ENCODE measurements at regions not wholly inside any gene's neighbourhood (a gene's known extent, or its start where the extent isn't known, plus 50 kb on each side); places are given as distances from the start of the nearest gene placed in this dataset.

GRCh38 chr4:147355032-147355656, 125.8 kb upstream of the EDNRA start:
- H3K27me3 Mint-ChIP-seq (ENCODE audit: low read depth): no peaks in the 10 kb centered on the region
- intact Hi-C loops (cut with micrococcal nuclease): no loop called here
- H3K4me3 Mint-ChIP-seq (ENCODE audit: low read depth): no peak overlapping the region
- H3K27ac Mint-ChIP-seq: no peak overlapping the region
- no peak for DNase-seq (ENCODE audit: low spot score)
- no peaks in the 10 kb centered on the region for H3K4me1 Mint-ChIP-seq (ENCODE audit: low read depth)
- H3K9me3 Mint-ChIP-seq: no peaks in the 10 kb centered on the region
- H3K36me3 Mint-ChIP-seq (ENCODE audit: low read depth): no peaks in the 10 kb centered on the region

- Mint-ChIP-seq H3K27ac (no peak overlapping the region), H3K9me3 (no peaks in the 10 kb centered on the region), H3K4me3 (ENCODE audit: low read depth) (no peak overlapping the region), H3K36me3 (ENCODE audit: low read depth) (no peaks in the 10 kb centered on the region), H3K27me3 (ENCODE audit: low read depth) (no peaks in the 10 kb centered on the region), H3K4me1 (ENCODE audit: low read depth) (no peaks in the 10 kb centered on the region)
- no peak for DNase-seq (ENCODE audit: low spot score)
- intact Hi-C loops (cut with micrococcal nuclease): no loop called here
Measured at GRCh38 chr4:147355847-147356246, 125.0 kb upstream of the EDNRA start.

- Mint-ChIP-seq H3K36me3 (ENCODE audit: low read depth) (no peaks in the 10 kb centered on the region), H3K4me1 (ENCODE audit: low read depth) (no peaks in the 10 kb centered on the region), H3K4me3 (ENCODE audit: low read depth) (no peak overlapping the region), H3K27me3 (ENCODE audit: low read depth) (no peaks in the 10 kb centered on the region), H3K9me3 (no peaks in the 10 kb centered on the region), H3K27ac (no peak overlapping the region)
- no peak for DNase-seq (ENCODE audit: low spot score)
- intact Hi-C loops (cut with micrococcal nuclease): no loop called here
Measured at GRCh38 chr4:147360301-147360700, 120.6 kb upstream of the EDNRA start.

- Mint-ChIP-seq H3K27me3 (ENCODE audit: low read depth) (no peaks in the 10 kb centered on the region), H3K9me3 (no peaks in the 10 kb centered on the region), H3K27ac (no peak overlapping the region), H3K4me3 (ENCODE audit: low read depth) (no peak overlapping the region), H3K36me3 (ENCODE audit: low read depth) (no peaks in the 10 kb centered on the region), H3K4me1 (ENCODE audit: low read depth) (no peaks in the 10 kb centered on the region)
- DNase-seq (ENCODE audit: low spot score): no peak
- intact Hi-C loops (cut with micrococcal nuclease): no loop called here
Measured at GRCh38 chr4:147361726-147362125, 119.2 kb upstream of the EDNRA start.

- intact Hi-C loops (cut with micrococcal nuclease): no loop called here
- Mint-ChIP-seq H3K4me3 (ENCODE audit: low read depth) (no peak overlapping the region), H3K36me3 (ENCODE audit: low read depth) (no peaks in the 10 kb centered on the region), H3K4me1 (ENCODE audit: low read depth) (no peaks in the 10 kb centered on the region), H3K27me3 (ENCODE audit: low read depth) (no peaks in the 10 kb centered on the region), H3K27ac (no peak overlapping the region), H3K9me3 (no peaks in the 10 kb centered on the region)
- DNase-seq (ENCODE audit: low spot score): no peak
Measured at GRCh38 chr4:147362938-147363337, 118.0 kb upstream of the EDNRA start.

- Mint-ChIP-seq H3K4me1 (ENCODE audit: low read depth) (no peaks in the 10 kb centered on the region), H3K27ac (no peak overlapping the region)
- intact Hi-C loops (cut with micrococcal nuclease): no loop called here
Measured at GRCh38 chr4:147363514-147363913, 117.4 kb upstream of the EDNRA start.

GRCh38 chr4:147365396-147365795, 115.5 kb upstream of the EDNRA start:
- no peak for DNase-seq (ENCODE audit: low spot score)
- Mint-ChIP-seq H3K4me3 (ENCODE audit: low read depth) (no peak overlapping the region), H3K27ac (no peak overlapping the region), H3K9me3 (no peaks in the 10 kb centered on the region), H3K4me1 (ENCODE audit: low read depth) (no peaks in the 10 kb centered on the region), H3K27me3 (ENCODE audit: low read depth) (no peaks in the 10 kb centered on the region), H3K36me3 (ENCODE audit: low read depth) (no peaks in the 10 kb centered on the region)
- intact Hi-C loops (cut with micrococcal nuclease): no loop called here

More at GRCh38 chr4:147363514-147363913, 117.4 kb upstream of the EDNRA start:
- Mint-ChIP-seq H3K9me3 (no peaks in the 10 kb centered on the region), H3K27me3 (ENCODE audit: low read depth) (no peaks in the 10 kb centered on the region), H3K36me3 (ENCODE audit: low read depth) (no peaks in the 10 kb centered on the region), H3K4me3 (ENCODE audit: low read depth) (no peak overlapping the region)
- DNase-seq (ENCODE audit: low spot score): no peak

- H3K36me3 Mint-ChIP-seq (ENCODE audit: low read depth): no peaks in the 10 kb centered on the region
- H3K4me3 Mint-ChIP-seq (ENCODE audit: low read depth): no peak overlapping the region
- no peaks in the 10 kb centered on the region for H3K27me3 Mint-ChIP-seq (ENCODE audit: low read depth)
- no peak overlapping the region for H3K27ac Mint-ChIP-seq
- no peaks in the 10 kb centered on the region for H3K4me1 Mint-ChIP-seq (ENCODE audit: low read depth)
- DNase-seq (ENCODE audit: low spot score): no peak
- intact Hi-C loops (cut with micrococcal nuclease): no loop called here
- no peaks in the 10 kb centered on the region for H3K9me3 Mint-ChIP-seq
Measured at GRCh38 chr4:147366164-147366563, 114.7 kb upstream of the EDNRA start.

GRCh38 chr4:147367891-147368290, 113.0 kb upstream of the EDNRA start:
- H3K27me3 Mint-ChIP-seq (ENCODE audit: low read depth): no peaks in the 10 kb centered on the region
- no peaks in the 10 kb centered on the region for H3K9me3 Mint-ChIP-seq
- no peak overlapping the region for H3K4me3 Mint-ChIP-seq (ENCODE audit: low read depth)
- H3K27ac Mint-ChIP-seq: no peak overlapping the region
- no peak for DNase-seq (ENCODE audit: low spot score)
- no peaks in the 10 kb centered on the region for H3K4me1 Mint-ChIP-seq (ENCODE audit: low read depth)
- no peaks in the 10 kb centered on the region for H3K36me3 Mint-ChIP-seq (ENCODE audit: low read depth)
- intact Hi-C loops (cut with micrococcal nuclease): no loop called here

- Mint-ChIP-seq H3K36me3 (ENCODE audit: low read depth) (no peaks in the 10 kb centered on the region), H3K27ac (no peak overlapping the region), H3K4me1 (ENCODE audit: low read depth) (no peaks in the 10 kb centered on the region), H3K4me3 (ENCODE audit: low read depth) (no peak overlapping the region), H3K9me3 (no peaks in the 10 kb centered on the region), H3K27me3 (ENCODE audit: low read depth) (no peaks in the 10 kb centered on the region)
- intact Hi-C loops (cut with micrococcal nuclease): no loop called here
- DNase-seq (ENCODE audit: low spot score): no peak
Measured at GRCh38 chr4:147368948-147369347, 111.9 kb upstream of the EDNRA start.

GRCh38 chr4:147370473-147370872, 110.4 kb upstream of the EDNRA start:
- H3K27ac Mint-ChIP-seq: no peak overlapping the region
- H3K4me3 Mint-ChIP-seq (ENCODE audit: low read depth): no peak overlapping the region
- H3K27me3 Mint-ChIP-seq (ENCODE audit: low read depth): no peaks in the 10 kb centered on the region
- H3K4me1 Mint-ChIP-seq (ENCODE audit: low read depth): no peaks in the 10 kb centered on the region
- H3K36me3 Mint-ChIP-seq (ENCODE audit: low read depth): no peaks in the 10 kb centered on the region
- no peaks in the 10 kb centered on the region for H3K9me3 Mint-ChIP-seq
- intact Hi-C loops (cut with micrococcal nuclease): no loop called here
- DNase-seq (ENCODE audit: low spot score): no peak

GRCh38 chr4:147370881-147371280, 110.0 kb upstream of the EDNRA start:
- Mint-ChIP-seq H3K36me3 (ENCODE audit: low read depth) (no peaks in the 10 kb centered on the region), H3K27ac (no peak overlapping the region), H3K4me1 (ENCODE audit: low read depth) (no peaks in the 10 kb centered on the region), H3K9me3 (no peaks in the 10 kb centered on the region), H3K4me3 (ENCODE audit: low read depth) (no peak overlapping the region), H3K27me3 (ENCODE audit: low read depth) (no peaks in the 10 kb centered on the region)
- DNase-seq (ENCODE audit: low spot score): no peak
- intact Hi-C loops (cut with micrococcal nuclease): no loop called here

GRCh38 chr4:147371661-147372060, 109.2 kb upstream of the EDNRA start:
- no peak for DNase-seq (ENCODE audit: low spot score)
- Mint-ChIP-seq H3K4me3 (ENCODE audit: low read depth) (no peak overlapping the region), H3K27me3 (ENCODE audit: low read depth) (no peaks in the 10 kb centered on the region), H3K9me3 (no peaks in the 10 kb centered on the region), H3K4me1 (ENCODE audit: low read depth) (no peaks in the 10 kb centered on the region), H3K27ac (no peak overlapping the region), H3K36me3 (ENCODE audit: low read depth) (no peaks in the 10 kb centered on the region)
- intact Hi-C loops (cut with micrococcal nuclease): no loop called here

- Mint-ChIP-seq H3K27ac (no peak overlapping the region), H3K4me3 (ENCODE audit: low read depth) (no peak overlapping the region), H3K4me1 (ENCODE audit: low read depth) (no peaks in the 10 kb centered on the region), H3K36me3 (ENCODE audit: low read depth) (no peaks in the 10 kb centered on the region), H3K9me3 (no peaks in the 10 kb centered on the region), H3K27me3 (ENCODE audit: low read depth) (no peaks in the 10 kb centered on the region)
- intact Hi-C loops (cut with micrococcal nuclease): no loop called here
- DNase-seq (ENCODE audit: low spot score): no peak
Measured at GRCh38 chr4:147378780-147379179, 102.1 kb upstream of the EDNRA start.
